Panc1 (cell line): ENCODE measurements at regions not wholly inside any gene's neighbourhood (a gene's known extent, or its start where the extent isn't known, plus 50 kb on each side); places are given as distances from the start of the nearest gene placed in this dataset.

Experiments
- ATAC-seq: fragments of 200-7000 bp; cut with Tn5 transposase; 2 replicates; pipeline ENCODE4 v1.9.1; 2020; ENCODE audit warnings: mild to moderate bottlenecking, moderate library complexity
- BruUV-seq: library from RNA; stranded (reverse); fragments of 400-500 nt; replicated peaks from 2 replicates; lab custom pipeline; 2021; lab: Mats Ljungman, UMichigan
- CTCF ChIA-PET: fragments of 300-600 bp; sonication (Branson Sonifier 250); formaldehyde crosslinking; loops from one replicate; lab custom pipeline; 2022; ENCODE audit warnings: antibody characterized with exemption; lab: Charles Lee
- POLR2A ChIA-PET: fragments of 300-600 bp; sonication (Branson Sonifier 250); formaldehyde crosslinking; loops from one replicate; lab custom pipeline; 2022; ENCODE audit warnings: antibody characterized with exemption; lab: Charles Lee
- DNase-seq: peaks from one replicate; pipeline ENCODE4 v3.0.0-alpha.2; 2010; ENCODE audit warnings: low read depth, low spot score
- H3K27ac ChIP-seq: 2 replicates; pipeline ENCODE4 v1.5.1; 2011; ENCODE audit warnings: mild to moderate bottlenecking, low read length, inconsistent platforms
- H3K27me3 ChIP-seq: fragments of 200-500 bp; sonication (Bioruptor generic); 2 replicates; pipeline ENCODE4 v1.6.0; 2014; ENCODE audit warnings: low read length, inconsistent platforms; ENCODE audit not compliant: control insufficient read depth, insufficient read depth
- H3K36me3 ChIP-seq: fragments of 200-500 bp; sonication (Bioruptor generic); 2 replicates; pipeline ENCODE4 v1.5.1; 2014; ENCODE audit warnings: inconsistent platforms, mild to moderate bottlenecking, low read length, moderate library complexity; ENCODE audit not compliant: control insufficient read depth, insufficient read depth
- H3K4me1 ChIP-seq: 2 replicates; pipeline ENCODE4 v1.5.1; 2011; ENCODE audit warnings: inconsistent platforms, mild to moderate bottlenecking, low read length, moderate library complexity; ENCODE audit not compliant: control insufficient read depth, insufficient read depth
- H3K4me3 ChIP-seq, 2 experiments: 2 replicates each; pipeline ENCODE4 v1.5.1; 2011 to 2012; ENCODE audit warnings: low read depth in 2 of 2, low read length in 2 of 2, mild to moderate bottlenecking in 2 of 2, inconsistent platforms in 1 of 2, moderate library complexity in 1 of 2
- H3K9me3 ChIP-seq: fragments of 200-500 bp; sonication (Bioruptor generic); 2 replicates; pipeline ENCODE4 v1.5.1; 2014; ENCODE audit warnings: low read depth, mild to moderate bottlenecking, inconsistent platforms, low read length, moderate library complexity; ENCODE audit not compliant: control insufficient read depth, insufficient read depth
- CTCF ChIP-seq: fragments of 450-650 bp; IDR thresholded peaks from 2 replicates; pipeline ENCODE4 v1.5.1; 2017; ENCODE audit warnings: mild to moderate bottlenecking
- POLR2AphosphoS5 ChIP-seq: IDR thresholded peaks from 2 replicates; pipeline ENCODE4 v1.6.1; 2012; ENCODE audit warnings: mild to moderate bottlenecking, low read depth, low read length, moderate library complexity
- REST ChIP-seq, 2 experiments: IDR thresholded peaks; 2 replicates each; pipeline ENCODE4 v1.6.1; 2011 to 2012; ENCODE audit warnings: low read depth in 2 of 2, control low read depth in 1 of 2, low read length in 1 of 2, mild to moderate bottlenecking in 1 of 2, moderate library complexity in 1 of 2; ENCODE audit not compliant: insufficient read depth in 1 of 2
- SIN3A ChIP-seq: IDR thresholded peaks from 2 replicates; pipeline ENCODE4 v1.6.1; 2012; ENCODE audit warnings: low read depth, mild to moderate bottlenecking, low read length, moderate library complexity, borderline replicate concordance; ENCODE audit not compliant: insufficient read depth
- TCF7L2 ChIP-seq: IDR thresholded peaks from 2 replicates; pipeline ENCODE4 v1.6.1; 2011; ENCODE audit warnings: mild to moderate bottlenecking, low read depth, low read length, inconsistent platforms
- in situ Hi-C: cut with HindIII; loops from 2 replicates; pipeline ENCODE4 v1.10.0; 2016; ENCODE audit warnings: low sequenced_read_pairs, low pct_unique_long_range_greater_than_20kb
- intact Hi-C: fragments of 100-400 bp; cut with micrococcal nuclease; formaldehyde crosslinking; loops from one replicate; pipeline ENCODE4 v1.10.0; 2022; ENCODE audit not compliant: unreplicated experiment

GRCh38 chr10:9745158-9745557, 1272.5 kb upstream of the CELF2 start:
- no TSS peak for BruUV-seq
- CTCF ChIA-PET, result no interaction called here

GRCh38 chr10:9757176-9757575, 1260.5 kb upstream of the CELF2 start:
- TF ChIP-seq TCF7L2, result no peak
- no peak for TF ChIP-seq POLR2AphosphoS5
- TF ChIP-seq SIN3A, result no peak
- TF ChIP-seq CTCF, result no peak
- no peak for TF ChIP-seq REST (IDR thresholded peaks at IDR 0.05; ENCODE audit: insufficient read depth in 1 of 2, low read depth in 2 of 2, low read length in 1 of 2)
- intact Hi-C loops, result no loop called here

More at GRCh38 chr10:9745158-9745557, 1272.5 kb upstream of the CELF2 start:
- POLR2A ChIA-PET, result no interaction called here
- Histone ChIP-seq H3K36me3 (no peaks in the 10 kb centered on the region), H3K9me3 (no peaks in the 10 kb centered on the region), H3K27me3 (no peaks in the 10 kb centered on the region), H3K4me1 (no peaks in the 10 kb centered on the region), H3K27ac (no peak overlapping the region), H3K4me3 (no peak overlapping the region)
- DNase-seq (no peak), ATAC-seq (no peak)
- in situ Hi-C loops, result no loop called here
- intact Hi-C loops, result no loop called here
- TF ChIP-seq TCF7L2 (no peak), REST (IDR thresholded peaks at IDR 0.05; ENCODE audit: insufficient read depth in 1 of 2, low read depth in 2 of 2, low read length in 1 of 2) (no peak), CTCF (no peak), POLR2AphosphoS5 (no peak), SIN3A (no peak)

More at GRCh38 chr10:9757176-9757575, 1260.5 kb upstream of the CELF2 start:
- H3K27ac ChIP-seq, result no peak overlapping the region
- BruUV-seq, result no TSS peak
- ChIA-PET CTCF (no interaction called here), POLR2A (no interaction called here)
- no peak for ATAC-seq
- no peaks in the 10 kb centered on the region for H3K36me3 ChIP-seq
- in situ Hi-C loops, result no loop called here
- no peak overlapping the region for H3K4me3 ChIP-seq
- H3K27me3 ChIP-seq, result no peaks in the 10 kb centered on the region
- H3K4me1 ChIP-seq, result no peaks in the 10 kb centered on the region
- DNase-seq, result no peak
- H3K9me3 ChIP-seq, result no peaks in the 10 kb centered on the region
